ENCODE measurements at regions not wholly inside any gene's neighbourhood (a gene's known extent, or its start where the extent isn't known, plus 50 kb on each side); places are given as distances from the start of the nearest gene placed in this dataset.

DNA sequence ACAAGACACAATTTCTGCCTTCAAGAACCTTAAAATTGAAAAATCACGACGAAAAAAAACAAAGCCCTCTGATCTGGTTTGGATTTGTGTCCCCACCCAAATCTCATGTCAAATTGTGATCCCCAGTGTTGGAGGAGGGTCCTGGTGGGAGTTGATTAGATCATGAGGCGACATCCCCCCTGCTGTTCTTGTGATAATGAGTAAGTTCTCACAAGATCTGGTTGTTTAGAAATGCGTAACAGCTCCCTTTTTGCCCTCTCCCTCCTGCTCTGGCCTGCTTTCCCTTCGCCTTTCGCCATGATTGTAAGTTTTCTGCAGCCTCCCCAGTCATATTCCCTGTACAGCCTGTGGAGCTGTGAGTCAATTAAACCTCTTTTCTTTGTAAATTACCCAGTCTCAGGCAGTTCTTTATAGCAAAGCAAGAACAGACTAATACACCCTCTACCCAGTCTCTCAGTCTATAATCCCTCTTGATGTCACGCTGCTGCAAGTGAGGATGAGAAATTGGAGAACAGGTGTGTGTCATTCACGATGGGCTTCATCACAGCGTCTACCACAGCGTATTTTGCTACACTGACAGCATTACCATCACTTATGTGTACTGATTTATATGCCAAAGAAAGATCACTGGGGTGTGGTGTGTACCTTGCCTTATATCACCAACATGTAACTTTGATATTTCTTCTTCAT is 330.7 kb downstream of the MTX2 start:
- TF ChIP-seq, protein P1, sequence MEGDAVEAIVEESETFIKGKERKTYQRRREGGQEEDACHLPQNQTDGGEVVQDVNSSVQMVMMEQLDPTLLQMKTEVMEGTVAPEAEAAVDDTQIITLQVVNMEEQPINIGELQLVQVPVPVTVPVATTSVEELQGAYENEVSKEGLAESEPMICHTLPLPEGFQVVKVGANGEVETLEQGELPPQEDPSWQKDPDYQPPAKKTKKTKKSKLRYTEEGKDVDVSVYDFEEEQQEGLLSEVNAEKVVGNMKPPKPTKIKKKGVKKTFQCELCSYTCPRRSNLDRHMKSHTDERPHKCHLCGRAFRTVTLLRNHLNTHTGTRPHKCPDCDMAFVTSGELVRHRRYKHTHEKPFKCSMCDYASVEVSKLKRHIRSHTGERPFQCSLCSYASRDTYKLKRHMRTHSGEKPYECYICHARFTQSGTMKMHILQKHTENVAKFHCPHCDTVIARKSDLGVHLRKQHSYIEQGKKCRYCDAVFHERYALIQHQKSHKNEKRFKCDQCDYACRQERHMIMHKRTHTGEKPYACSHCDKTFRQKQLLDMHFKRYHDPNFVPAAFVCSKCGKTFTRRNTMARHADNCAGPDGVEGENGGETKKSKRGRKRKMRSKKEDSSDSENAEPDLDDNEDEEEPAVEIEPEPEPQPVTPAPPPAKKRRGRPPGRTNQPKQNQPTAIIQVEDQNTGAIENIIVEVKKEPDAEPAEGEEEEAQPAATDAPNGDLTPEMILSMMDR (IDR thresholded peaks at IDR 0.05; ENCODE audit: poor library complexity), result no peak
- TF ChIP-seq EZH2phosphoT487 (IDR thresholded peaks at IDR 0.05; ENCODE audit: low read depth, severe bottlenecking, unreplicated experiment), result no peak
